Spinal cord (tissue), 9 donors: ENCODE measurements at regions not wholly inside any gene's neighbourhood (a gene's known extent, or its start where the extent isn't known, plus 50 kb on each side); places are given as distances from the start of the nearest gene placed in this dataset.

Experiments used
- DNase-seq, 6 donors: peaks; one replicate each; pipeline versions ENCODE4 v3.0.0 to v3.0.0-alpha.2; 2013 to 2015; ENCODE audit warnings: low spot score in 6 of 6, low read depth in 4 of 6
- H3K27ac ChIP-seq: one replicate; pipeline ENCODE4 v1.5.1; 2013; ENCODE audit warnings: low read depth, low read length, control low read depth
- H3K27me3 ChIP-seq: one replicate; pipeline ENCODE4 v1.6.1; 2013; ENCODE audit warnings: low read length; ENCODE audit not compliant: control insufficient read depth, insufficient read depth
- H3K36me3 ChIP-seq: one replicate; pipeline ENCODE4 v1.6.1; 2013; ENCODE audit warnings: low read length; ENCODE audit not compliant: control insufficient read depth, insufficient read depth
- H3K4me1 ChIP-seq: one replicate; pipeline ENCODE4 v1.6.1; 2013; ENCODE audit warnings: low read length; ENCODE audit not compliant: control insufficient read depth, insufficient read depth
- H3K4me3 ChIP-seq: one replicate; pipeline ENCODE4 v1.5.1; 2013; ENCODE audit warnings: low read depth, low read length, control low read depth
- H3K9me3 ChIP-seq: one replicate; pipeline ENCODE4 v1.6.1; 2013; ENCODE audit warnings: low read length; ENCODE audit not compliant: control insufficient read depth, insufficient read depth
- WGBS: methylation state at CpG from one replicate; pipeline ENCODE4 v1.1.5; 2013; ENCODE audit warnings: missing lambda C conversion rate; ENCODE audit not compliant: insufficient coverage; 5-methylcytosine and 5-hydroxymethylcytosine counted together
- donor health status: healthy.

DNA sequence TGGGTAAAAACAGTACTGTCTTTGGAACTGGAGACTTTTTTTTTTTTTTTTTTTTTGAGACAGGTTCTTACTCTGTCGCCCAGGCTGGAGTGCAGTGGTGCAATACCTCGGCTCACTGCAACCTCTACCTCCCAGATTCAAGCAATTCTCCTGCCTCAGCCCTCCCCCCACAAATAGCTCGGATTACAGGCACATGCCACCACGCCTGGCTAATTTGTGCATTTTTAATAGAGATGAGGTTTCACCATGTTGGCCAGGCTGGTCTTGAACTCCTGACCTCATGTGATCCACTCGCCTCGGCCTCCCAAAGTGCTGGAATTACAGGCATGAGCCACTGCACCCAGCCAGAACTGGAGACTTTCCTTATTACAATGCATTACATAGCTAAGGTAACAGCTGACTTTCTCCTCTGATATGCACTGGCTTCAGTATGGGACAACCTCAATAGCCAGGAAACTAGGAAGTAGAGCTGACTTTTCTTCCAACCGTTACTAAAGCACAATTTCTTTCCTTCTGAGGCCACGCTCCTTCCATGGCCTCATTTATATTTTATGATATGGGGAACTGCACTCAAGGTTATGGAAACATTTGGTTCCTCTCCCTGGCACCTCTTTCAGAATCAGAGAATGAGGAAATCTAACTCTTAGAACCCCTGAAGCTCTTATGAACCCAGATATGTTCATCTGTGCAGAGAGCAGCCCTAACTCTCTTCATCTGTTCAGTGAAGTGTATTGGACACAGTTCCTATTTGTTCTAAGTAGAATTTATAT, 53.5 kb upstream of the FAM9B start:
- Histone ChIP-seq H3K27me3 (peaks cover under 1% of the 10 kb centered on the region), H3K4me3 (no peak overlapping the region), H3K9me3 (no peaks in the 10 kb centered on the region), H3K27ac (no peak overlapping the region), H3K4me1 (no peaks in the 10 kb centered on the region), H3K36me3 (no peaks in the 10 kb centered on the region)
- WGBS, result 77% methylated on average over 2 of the region's 8 CpGs
- DNase-seq, result no peak

DNA sequence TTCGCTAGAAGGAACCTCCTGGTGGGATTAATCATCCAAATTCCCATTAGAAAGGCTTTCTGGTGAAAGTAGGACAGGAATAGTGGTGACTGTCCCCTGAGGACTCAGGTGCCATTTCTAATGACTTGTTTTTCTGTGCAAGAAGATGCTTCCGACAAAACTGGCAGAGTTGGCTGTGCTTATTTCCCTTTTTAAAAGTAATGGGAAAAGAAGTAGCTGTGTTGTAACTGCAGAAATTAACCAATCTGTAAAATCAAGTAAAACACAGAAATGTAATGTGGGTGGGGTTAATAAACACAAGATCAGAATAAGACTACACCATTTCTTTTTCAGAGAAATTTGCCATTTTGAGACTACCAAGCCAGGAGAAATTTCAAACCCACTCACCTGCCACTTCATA, 55.0 kb upstream of the FAM9B start:
- no peaks in the 10 kb centered on the region for H3K27me3 ChIP-seq
- H3K4me3 ChIP-seq, result no peak overlapping the region
- no CpG with 5 or more reads among the region's 2 CpGs for WGBS
- peak in 1 of 6 donors; percentile 16 for DNase-seq
- no peak overlapping the region for H3K27ac ChIP-seq
- H3K4me1 ChIP-seq, result no peaks in the 10 kb centered on the region
- no peaks in the 10 kb centered on the region for H3K9me3 ChIP-seq
- H3K36me3 ChIP-seq, result no peaks in the 10 kb centered on the region

DNA sequence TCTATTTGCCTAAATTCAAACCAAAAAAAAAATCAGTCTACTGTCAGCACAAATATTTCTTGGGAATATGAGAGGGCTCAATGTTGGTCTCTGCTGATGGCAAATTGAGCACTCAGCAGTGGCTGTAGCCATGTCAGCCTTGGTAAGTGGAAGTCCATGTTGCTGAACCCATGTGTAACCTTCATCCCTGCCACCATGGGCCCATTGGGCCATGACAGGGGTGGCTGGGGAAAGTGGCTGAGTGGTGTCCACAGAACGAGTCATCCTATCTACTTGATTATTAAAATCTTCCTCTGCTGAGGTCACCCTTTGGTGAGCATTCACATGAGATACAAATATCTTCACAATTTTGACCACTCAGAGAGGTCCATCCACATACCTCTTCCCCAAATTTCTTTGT, 56.8 kb upstream of the FAM9B start:
- H3K27me3 ChIP-seq, result no peaks in the 10 kb centered on the region
- no peaks in the 10 kb centered on the region for H3K36me3 ChIP-seq
- H3K4me1 ChIP-seq, result no peaks in the 10 kb centered on the region
- no peaks in the 10 kb centered on the region for H3K9me3 ChIP-seq
- H3K27ac ChIP-seq, result no peak overlapping the region
- no peak for DNase-seq
- WGBS, result 45% methylated on average over 1 of the region's 1 CpG
- no peak overlapping the region for H3K4me3 ChIP-seq

DNA sequence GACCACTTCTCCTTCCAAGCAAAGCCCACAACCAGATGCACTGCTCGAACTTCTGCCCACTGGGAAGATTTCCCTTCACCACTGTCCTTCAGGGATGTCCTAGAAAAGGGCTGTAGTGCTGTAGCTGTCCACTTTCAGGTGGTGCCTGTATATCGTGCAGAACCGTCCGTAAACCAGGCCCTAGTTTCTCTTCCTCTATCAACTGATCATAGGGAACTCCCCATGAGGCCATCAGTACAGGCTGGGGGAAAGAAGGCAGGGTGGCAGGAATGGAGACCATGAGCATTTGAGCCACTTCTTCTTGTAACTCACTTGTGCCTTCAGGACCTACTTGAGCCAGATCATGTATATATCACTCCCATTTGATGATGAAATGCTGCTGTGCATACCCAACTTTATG, 57.3 kb upstream of the FAM9B start:
- Histone ChIP-seq H3K9me3 (no peaks in the 10 kb centered on the region), H3K27ac (no peak overlapping the region), H3K4me1 (no peaks in the 10 kb centered on the region), H3K36me3 (no peaks in the 10 kb centered on the region), H3K27me3 (no peaks in the 10 kb centered on the region), H3K4me3 (no peak overlapping the region)
- WGBS, result no CpG with 5 or more reads among the region's 4 CpGs
- no peak for DNase-seq

DNA sequence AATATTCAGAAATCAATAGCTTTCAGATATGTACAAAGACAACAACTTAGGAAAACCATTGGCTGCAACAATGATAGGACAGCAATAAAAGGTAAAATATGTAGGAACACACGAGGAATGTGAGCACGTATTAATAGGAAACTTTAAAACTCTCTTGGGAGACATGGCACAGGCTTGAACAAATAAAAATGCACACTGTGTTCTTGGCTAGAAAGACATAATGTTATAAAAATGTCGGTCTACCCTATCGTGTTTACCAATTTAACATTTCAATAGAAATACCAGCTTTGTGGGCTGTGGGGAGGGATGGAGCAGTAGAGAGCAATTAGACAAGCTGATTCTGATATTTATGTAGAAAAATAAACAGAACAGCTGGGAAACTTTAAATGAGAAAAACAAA, 69.0 kb upstream of the FAM9B start:
- no peak overlapping the region for H3K4me3 ChIP-seq
- DNase-seq, result peak in 1 of 6 donors; percentile 32
- no peaks in the 10 kb centered on the region for H3K36me3 ChIP-seq
- no peaks in the 10 kb centered on the region for H3K4me1 ChIP-seq
- H3K9me3 ChIP-seq, result no peaks in the 10 kb centered on the region
- WGBS, result no CpG with 5 or more reads among the region's 4 CpGs
- no peaks in the 10 kb centered on the region for H3K27me3 ChIP-seq
- no peak overlapping the region for H3K27ac ChIP-seq

DNA sequence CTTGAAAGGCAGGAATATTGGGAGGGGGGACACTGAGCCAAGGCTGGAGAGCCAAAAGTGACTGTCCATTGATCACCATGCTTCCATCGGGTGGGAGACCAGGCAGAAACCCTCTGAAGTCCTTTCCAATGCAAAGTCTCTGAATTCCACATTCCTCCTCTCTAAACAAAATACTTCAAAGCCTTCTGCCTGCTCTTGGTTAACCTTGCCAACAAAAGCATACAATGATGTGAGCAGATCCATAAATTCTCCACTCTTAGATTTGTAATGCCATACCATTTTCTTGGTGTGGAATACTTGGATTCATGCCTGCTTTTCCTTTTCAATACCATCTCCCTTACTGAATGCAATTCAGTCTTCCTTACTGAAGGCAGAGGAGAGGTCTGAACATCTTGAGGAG, 74.1 kb upstream of the FAM9B start:
- Histone ChIP-seq H3K4me1 (no peaks in the 10 kb centered on the region), H3K27me3 (peaks cover 5% of the 10 kb centered on the region), H3K27ac (no peak overlapping the region), H3K9me3 (no peaks in the 10 kb centered on the region), H3K36me3 (no peaks in the 10 kb centered on the region), H3K4me3 (no peak overlapping the region)
- DNase-seq, result peak in 1 of 6 donors; percentile 7
- WGBS, result no CpG with 5 or more reads among the region's 1 CpG

DNA sequence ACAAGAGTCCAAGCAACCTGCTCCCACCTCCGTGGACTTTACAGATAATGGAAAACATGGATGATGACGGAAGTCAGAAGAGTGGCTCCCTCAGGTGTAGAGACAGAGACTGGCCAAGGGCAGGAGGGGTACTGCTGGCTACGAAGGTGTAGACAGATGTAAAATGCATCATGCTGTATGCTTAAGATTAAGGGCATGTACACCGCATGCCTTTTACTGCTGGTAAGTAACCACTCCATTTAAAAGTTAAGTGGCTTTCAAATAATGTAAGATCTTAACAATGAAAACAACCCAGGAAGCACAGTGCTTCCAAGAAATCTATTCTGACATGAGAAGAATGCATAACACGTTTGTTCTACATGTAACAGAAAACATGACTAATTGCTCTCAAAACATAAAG, 76.9 kb upstream of the FAM9B start:
- Histone ChIP-seq H3K27me3 (peaks cover 5% of the 10 kb centered on the region), H3K36me3 (no peaks in the 10 kb centered on the region), H3K27ac (no peak overlapping the region), H3K4me1 (no peaks in the 10 kb centered on the region), H3K9me3 (no peaks in the 10 kb centered on the region), H3K4me3 (no peak overlapping the region)
- WGBS, result 89% methylated on average over 2 of the region's 5 CpGs
- no peak for DNase-seq

DNA sequence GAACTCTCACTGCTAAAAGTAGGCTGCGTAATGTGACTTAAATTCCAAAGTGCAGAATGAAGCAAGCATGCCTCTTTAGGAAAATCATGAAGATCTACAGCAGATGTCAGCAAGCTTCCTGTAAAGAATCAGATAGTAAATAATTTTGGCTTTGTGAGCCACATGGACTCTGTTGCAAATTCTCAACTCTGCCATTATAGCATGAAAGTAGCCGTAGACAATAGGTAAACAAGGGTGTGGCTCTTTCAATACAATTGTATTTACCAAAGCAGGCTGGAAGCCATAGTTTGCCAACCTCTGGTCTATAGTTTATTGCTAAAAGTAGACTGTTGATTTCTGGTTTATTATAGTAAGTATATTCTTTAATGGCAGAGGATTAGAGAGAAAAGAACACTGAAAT, 80.3 kb upstream of the FAM9B start:
- DNase-seq, result no peak
- Histone ChIP-seq H3K36me3 (no peaks in the 10 kb centered on the region), H3K27ac (no peak overlapping the region), H3K9me3 (no peaks in the 10 kb centered on the region), H3K27me3 (peaks cover 14% of the 10 kb centered on the region), H3K4me3 (no peak overlapping the region), H3K4me1 (no peaks in the 10 kb centered on the region)
- 100% methylated on average over 1 of the region's 2 CpGs for WGBS

DNA sequence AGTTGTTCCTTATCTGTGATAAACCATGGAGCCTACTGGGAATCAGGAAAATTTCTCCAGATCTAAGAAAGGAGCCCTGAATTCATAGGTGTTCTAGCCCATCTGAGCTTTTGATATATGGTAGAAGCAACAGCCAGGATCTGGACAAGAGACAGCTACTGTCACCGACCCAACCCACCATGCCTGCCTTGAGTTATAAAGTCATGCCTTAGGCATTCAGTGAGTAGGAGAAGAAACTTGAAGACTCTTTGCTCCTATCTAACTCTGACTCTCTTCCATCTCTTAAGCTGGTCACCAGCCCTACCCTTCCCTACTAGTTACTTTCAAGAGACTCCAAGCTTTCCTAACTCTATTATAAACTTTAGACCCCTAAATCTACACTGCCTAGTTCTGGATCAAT, 83.9 kb upstream of the FAM9B start:
- H3K9me3 ChIP-seq, result no peaks in the 10 kb centered on the region
- H3K4me1 ChIP-seq, result no peaks in the 10 kb centered on the region
- H3K27ac ChIP-seq, result no peak overlapping the region
- WGBS, result no CpG with 5 or more reads among the region's 1 CpG
- no peak for DNase-seq
- no peak overlapping the region for H3K4me3 ChIP-seq
- H3K36me3 ChIP-seq, result no peaks in the 10 kb centered on the region
- H3K27me3 ChIP-seq, result peaks cover 12% of the 10 kb centered on the region

DNA sequence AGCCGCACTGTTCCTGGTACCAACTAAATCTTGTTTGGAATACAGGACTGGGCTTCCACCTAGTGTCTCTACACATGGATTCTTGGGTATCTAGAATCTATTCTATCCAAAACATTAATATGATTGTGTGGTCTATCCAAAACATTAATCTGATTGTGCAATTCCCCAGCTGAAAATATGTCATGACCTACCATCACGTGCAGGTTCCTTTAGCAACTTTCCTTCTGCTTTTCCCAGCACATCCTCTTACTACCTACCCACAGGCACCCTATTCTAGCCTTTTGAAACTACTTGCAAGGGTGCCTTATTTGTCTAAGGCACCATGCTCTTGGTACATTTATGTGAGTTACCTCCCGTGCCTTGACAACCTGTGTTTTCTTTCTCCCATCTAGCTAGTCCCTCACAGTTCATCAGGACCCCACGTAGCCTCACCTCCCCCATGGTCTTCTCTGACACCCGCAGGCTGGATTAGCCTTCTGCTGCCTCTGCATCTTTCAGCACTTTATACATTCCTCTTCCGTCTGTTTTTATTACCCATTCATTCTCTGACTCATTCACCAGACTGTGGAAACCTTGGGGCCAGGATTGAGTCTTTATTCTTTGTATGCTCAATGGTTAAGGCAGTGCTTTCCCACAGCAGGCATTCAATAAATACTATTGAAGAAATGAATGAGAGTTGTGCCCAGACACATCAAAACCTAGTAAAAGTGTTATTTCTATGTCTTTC, 88.8 kb upstream of the FAM9B start:
- no peaks in the 10 kb centered on the region for H3K9me3 ChIP-seq
- no peak for DNase-seq
- no peak overlapping the region for H3K4me3 ChIP-seq
- H3K4me1 ChIP-seq, result no peaks in the 10 kb centered on the region
- WGBS, result 72% methylated on average over 6 of the region's 6 CpGs
- no peak overlapping the region for H3K27ac ChIP-seq
- peaks cover 5% of the 10 kb centered on the region for H3K27me3 ChIP-seq
- no peaks in the 10 kb centered on the region for H3K36me3 ChIP-seq
